COLO829 (cell line): ENCODE measurements at regions not wholly inside any gene's neighbourhood (a gene's known extent, or its start where the extent isn't known, plus 50 kb on each side); places are given as distances from the start of the nearest gene placed in this dataset.
"Not testable (repeated sequence)": the region's sequence is repeated elsewhere in the genome, so short reads cannot be mapped to it uniquely, and the experiment has no call there.

Experiments
- DNase-seq: peaks from one replicate; pipeline ENCODE4 v3.0.0; 2012; ENCODE audit warnings: low spot score

- DNase-seq: no peak
These were observed 124.8 kb downstream of the BDH1 start for GRCh38 chr3:197430934-197431333.

DNA sequence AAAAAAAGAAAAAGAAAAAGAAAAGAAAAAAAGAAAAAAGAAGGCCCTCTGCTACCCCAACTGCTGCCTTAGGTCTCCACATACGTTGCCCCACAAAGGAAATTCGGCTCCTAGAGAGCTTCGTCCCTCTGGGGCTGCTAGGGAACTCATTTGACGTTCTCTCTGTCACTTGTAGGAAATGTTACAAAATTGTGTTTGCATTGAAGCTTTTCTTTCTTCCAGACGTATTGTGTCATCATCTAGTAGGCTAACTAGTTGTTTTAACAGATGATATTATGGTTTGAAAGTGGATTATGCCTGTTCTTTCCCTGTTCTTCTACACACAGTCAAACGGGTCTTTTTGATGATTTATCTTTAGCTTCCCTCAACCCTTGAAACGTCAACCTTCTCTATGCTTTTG, 125.3 kb downstream of the BDH1 start:
- DNase-seq: no peak

DNA sequence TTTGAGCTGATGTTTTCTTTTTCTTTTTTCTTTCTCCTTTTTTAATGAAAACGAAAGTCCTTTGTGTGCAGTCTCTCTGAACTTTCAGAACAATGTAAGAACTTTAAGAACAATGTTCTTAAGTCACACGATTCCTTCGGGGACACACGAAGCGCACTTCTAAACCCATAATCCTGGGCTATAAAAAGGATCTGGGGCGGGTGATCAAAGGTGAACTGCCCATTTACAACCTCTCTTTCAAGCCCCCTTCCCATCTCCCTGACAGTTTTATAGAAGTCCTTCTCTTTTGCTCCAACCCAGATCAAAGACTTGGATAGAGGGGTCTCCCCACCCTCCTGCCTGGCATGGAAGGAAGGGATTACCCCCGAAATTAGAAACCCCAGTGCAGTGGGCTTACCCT, 126.8 kb downstream of the BDH1 start:
- DNase-seq: no peak

- peak; percentile 52 for DNase-seq
These were observed 127.5 kb downstream of the BDH1 start for GRCh38 chr3:197428117-197428801.

DNA sequence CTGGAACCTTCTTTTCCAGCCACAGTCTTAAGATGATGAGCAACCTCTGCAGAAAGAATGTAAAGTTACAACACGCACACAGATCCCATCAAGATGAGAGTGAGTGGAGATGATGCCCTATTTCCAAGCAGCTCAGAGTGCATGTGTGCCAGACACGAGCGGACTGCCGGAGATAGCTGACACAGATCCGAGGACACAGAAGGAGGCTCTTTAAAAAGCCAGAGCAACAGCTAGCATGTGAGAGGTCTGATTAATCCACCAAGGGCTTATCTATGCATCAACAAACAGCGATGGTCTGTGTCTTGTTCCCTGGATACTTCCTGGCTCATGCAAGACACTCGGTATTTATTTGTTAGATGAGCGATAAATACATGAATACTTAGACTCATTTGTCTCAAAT, 128.6 kb upstream of the DLG1 start:
- DNase-seq: no peak

- DNase-seq: no peak
These were observed 127.7 kb upstream of the DLG1 start for GRCh38 chr3:197426121-197426566.

DNA sequence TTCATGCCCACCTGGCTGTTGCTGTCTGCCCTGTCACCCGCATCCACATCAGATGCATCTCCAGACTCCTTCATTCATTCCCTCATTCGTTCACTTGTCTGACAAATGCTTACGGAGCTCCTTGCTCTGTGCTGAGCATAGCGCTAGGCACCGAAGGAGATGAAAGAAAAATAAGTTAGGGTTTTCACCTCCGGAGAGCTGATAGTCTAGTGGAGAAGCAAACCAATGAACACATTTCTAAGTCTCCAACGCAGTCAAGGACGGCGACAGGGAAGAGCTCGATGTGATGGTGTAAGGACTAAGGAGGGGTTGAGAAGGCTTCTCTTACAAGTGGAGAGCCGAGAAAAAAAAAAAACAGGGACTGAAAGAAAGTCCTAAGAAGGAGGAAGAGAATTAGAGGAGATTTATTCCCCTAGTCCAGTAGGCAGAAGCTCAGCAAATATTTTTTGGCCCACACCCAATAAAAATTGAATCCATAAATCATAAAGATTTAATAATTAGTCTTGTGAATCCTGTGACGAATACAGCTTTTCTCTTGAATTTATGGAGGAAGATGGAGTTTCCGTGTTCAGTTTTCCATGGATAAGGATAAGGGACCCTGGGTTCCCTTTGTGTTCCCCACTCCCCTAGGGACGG, 127.2 kb upstream of the DLG1 start:
- no peak for DNase-seq

DNA sequence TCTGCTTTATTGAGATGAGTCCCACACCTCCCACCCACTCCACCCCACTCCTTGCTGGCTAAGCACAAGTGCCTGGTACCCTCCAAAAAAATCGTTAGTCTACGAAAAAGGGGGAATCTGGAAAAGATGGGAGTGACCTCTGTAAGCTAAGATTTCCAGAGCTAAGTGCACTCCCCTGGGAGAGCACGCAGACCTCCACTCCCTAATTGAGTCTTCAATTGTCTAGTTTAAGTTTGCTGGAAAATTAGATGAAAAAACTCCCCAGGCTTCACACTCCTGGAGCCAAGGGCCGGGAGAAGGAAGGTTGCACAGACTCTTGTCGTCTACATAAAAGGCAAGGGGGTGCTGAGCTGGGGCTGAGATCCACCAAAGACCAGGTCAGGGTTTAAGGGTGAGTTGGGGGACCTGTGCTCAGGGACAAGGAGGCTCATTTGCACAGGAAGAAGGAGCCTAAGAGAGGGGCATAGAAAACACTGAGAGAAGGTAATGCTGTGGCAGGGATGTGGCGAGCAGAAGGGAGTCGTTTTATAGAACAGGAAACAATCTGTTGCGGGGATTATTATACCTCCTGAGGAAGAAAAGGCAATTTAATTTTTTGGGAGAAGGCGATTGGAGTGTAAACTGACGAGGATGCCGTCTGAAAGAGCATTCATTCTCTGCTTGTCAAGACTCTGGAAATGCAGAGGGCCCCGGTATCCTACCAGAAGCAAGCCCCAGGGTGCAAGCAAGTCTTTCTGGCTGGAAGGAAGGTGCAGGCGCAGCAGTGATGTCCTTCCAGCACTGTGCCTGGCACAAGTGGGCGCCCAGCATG, 126.5 kb upstream of the DLG1 start:
- DNase-seq: no peak

GRCh38 chr3:197424266-197424665, 125.9 kb upstream of the DLG1 start:
- DNase-seq: no peak

- no peak for DNase-seq
These were observed 125.0 kb upstream of the DLG1 start for GRCh38 chr3:197423376-197423775.

DNA sequence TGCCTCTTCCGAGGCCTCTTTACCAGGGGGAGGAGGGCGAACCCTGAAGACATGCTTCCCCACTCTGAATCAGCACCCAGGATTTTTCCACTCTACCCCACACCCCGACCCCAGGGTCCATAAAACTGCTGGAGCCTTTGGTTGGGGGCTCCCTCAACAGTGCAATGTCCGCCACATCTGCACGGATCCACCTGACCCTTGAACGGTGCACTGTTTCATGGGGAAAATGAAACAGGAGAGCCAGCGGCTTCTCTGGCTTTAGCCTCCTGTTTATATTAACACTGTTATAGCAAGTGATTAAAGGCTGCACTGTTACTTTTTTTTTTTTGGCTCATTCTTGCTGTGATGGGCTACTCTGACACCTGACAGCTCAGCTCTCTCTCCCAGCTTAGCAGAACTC, 124.1 kb upstream of the DLG1 start:
- no peak for DNase-seq

- no peak for DNase-seq
These were observed 122.6 kb upstream of the DLG1 start for GRCh38 chr3:197421021-197421420.

GRCh38 chr3:197420566-197420965, 122.2 kb upstream of the DLG1 start:
- DNase-seq: no peak

- DNase-seq: no peak
These were observed 121.7 kb upstream of the DLG1 start for GRCh38 chr3:197420115-197420514.

- DNase-seq: no peak
These were observed 121.3 kb upstream of the DLG1 start for GRCh38 chr3:197419696-197420095.

- no peak for DNase-seq
These were observed 119.7 kb upstream of the DLG1 start for GRCh38 chr3:197417911-197418618.

- no peak for DNase-seq
These were observed 119.0 kb upstream of the DLG1 start for GRCh38 chr3:197417441-197417840.

DNA sequence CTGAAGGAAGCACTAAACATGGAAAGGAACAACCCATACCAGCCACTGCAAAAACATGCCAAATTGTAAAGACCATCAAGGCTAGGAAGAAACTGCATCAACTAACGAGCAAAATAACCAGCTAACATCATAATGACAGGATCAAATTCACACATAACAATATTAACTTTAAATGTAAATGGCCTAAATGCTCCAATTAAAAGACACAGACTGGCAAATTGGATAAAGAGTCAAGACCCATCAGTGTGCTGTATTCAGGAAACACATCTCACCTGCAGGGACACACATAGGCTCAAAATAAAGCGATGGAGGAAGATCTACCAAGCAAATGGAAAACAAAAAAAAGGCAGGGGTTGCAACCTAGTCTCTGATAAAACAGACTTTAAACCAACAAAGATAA, 113.5 kb upstream of the DLG1 start:
- DNase-seq: not testable (repeated sequence)

- DNase-seq: not testable (repeated sequence)
These were observed 111.8 kb upstream of the DLG1 start for GRCh38 chr3:197410170-197410569.

DNA sequence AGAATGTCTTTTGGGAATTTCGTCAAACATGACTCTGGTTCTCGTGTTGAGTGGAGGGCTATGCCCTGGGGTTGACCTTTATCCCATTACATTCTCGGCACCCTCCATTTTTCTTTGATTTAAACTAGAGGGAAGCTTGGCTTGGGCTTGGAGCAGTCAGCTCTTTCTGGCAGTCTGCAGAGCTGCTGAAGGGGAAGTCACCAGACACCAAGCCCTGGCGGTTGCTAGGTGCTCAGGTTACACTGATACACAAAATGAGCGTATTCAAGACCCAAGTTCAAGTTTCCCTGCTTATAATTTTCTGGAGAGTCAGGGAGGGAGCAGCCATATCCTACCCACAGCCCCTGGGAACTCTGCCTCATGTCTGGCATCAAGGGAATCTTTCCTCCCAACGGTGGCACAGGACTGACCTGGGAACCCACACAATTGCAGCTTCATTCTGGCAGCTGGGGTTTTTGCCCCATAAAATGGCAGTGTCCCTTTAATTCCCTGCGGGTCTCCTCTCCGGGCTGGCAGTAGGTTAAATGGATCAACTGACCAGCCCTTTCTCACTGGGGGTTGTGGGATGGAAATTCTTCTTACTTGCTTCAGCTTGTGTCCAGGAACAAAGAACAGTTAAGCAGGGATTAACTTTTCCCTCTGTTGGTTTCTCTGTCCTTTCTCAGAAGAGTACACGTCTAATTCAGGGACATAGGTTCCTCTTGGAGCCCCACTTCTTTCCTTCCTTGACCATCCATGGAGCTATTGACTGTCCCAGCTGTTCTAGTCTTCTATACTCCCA, 110.0 kb upstream of the DLG1 start:
- no peak for DNase-seq

GRCh38 chr3:197407526-197407925, 109.1 kb upstream of the DLG1 start:
- no peak for DNase-seq

DNA sequence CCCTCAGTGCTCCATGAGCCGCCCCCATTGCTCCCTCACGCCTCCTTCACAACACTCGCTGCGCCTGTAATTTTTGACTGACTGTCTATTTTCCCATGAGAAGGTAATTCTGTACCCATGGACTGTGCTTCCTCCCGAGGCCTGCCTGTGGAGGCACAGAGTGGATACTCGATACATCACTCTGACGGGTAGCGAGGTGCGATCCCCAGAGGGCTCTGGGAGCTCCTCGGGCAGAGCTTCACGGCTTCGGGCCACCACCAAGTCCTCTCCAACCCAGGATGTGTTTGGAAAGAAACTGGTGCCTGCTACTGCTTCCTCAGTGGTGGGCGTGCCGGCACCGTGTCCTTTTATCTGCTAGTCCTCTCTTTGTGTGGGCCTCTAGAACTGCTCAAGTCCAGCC, 108.6 kb upstream of the DLG1 start:
- DNase-seq: no peak
